GM20431 (cell line): ENCODE measurements at regions not wholly inside any gene's neighbourhood (a gene's known extent, or its start where the extent isn't known, plus 50 kb on each side); places are given as distances from the start of the nearest gene placed in this dataset.

Experiments
- in situ Hi-C: fragments of 300-500 bp; cut with MseI, MboI; formaldehyde crosslinking; loops from one replicate; pipeline ENCODE4 v1.15.0; 2020; ENCODE audit warnings: low sequenced_read_pairs; ENCODE audit not compliant: unreplicated experiment

DNA sequence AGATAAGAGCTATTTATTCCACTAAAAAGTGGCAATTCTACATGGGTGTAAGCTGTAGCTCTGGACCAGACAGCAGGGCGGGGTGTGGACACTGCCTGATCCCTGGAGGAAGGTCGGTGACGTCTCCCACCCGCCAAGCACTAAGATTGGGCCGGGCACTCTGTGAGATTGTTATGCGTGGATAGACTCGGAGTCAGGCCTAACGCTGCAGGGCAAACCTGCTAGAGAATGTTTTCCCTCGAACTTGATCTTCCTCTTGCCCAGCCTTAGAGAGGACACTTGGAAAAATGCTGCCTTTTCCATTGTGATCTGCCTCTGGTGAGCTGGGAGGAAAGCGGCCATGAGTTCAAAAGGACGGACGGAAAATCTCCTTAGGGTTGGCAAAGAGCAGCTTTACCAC lies 1273.4 kb downstream of the TBC1D22A start:
- in situ Hi-C loops = no loop called here

- in situ Hi-C loops = no loop called here
Observed at GRCh38 chr22:48031589-48031988, 1269.1 kb downstream of the TBC1D22A start.

GRCh38 chr22:48025096-48025495 lies 1262.6 kb downstream of the TBC1D22A start:
- in situ Hi-C loops = no loop called here

- in situ Hi-C loops = no loop called here
Observed at GRCh38 chr22:48021991-48022401, 1259.5 kb downstream of the TBC1D22A start.

- in situ Hi-C loops = no loop called here
Observed at GRCh38 chr22:48018346-48018745, 1255.9 kb downstream of the TBC1D22A start.

DNA sequence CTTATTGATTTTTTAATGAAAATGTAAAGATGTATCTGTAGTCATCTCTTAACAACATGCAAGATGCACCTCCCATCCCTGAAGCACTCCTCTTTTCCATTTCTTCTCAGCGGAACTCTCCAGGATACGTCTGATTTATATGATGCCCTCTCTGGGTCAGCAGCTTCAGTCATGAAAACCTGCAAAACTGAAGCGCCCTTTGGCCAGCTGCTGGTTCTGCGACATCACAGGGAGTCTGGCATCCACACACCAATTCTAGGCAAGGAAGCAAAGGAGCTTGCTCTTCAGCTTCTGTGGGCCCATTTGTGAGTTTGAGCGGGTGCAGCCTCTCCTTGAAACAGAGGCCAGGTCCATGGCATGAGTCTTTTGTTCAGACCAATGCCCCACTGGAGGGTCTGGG lies 1253.3 kb downstream of the TBC1D22A start:
- in situ Hi-C loops = no loop called here

GRCh38 chr22:48004936-48005335 lies 1242.5 kb downstream of the TBC1D22A start:
- in situ Hi-C loops = no loop called here

DNA sequence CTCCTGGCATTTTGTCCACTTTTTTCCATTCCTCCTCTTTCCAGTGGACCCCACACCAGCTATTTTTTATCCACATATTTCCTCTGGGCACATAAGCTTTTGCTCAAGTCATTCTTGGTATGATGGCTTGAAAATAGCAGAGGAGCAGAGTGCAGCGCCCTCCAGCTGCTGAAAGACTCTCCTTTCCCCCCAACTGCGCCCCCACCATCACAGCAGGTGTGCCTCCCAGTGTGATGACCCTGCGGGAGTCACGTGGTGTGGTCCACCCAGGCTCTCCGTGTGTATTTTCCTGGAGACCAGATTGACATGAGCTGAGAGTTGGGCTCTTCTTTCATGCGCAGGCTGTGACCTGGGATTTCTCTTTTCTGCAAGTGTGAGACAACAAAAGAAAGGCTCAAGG lies 1241.6 kb downstream of the TBC1D22A start:
- in situ Hi-C loops = no loop called here

DNA sequence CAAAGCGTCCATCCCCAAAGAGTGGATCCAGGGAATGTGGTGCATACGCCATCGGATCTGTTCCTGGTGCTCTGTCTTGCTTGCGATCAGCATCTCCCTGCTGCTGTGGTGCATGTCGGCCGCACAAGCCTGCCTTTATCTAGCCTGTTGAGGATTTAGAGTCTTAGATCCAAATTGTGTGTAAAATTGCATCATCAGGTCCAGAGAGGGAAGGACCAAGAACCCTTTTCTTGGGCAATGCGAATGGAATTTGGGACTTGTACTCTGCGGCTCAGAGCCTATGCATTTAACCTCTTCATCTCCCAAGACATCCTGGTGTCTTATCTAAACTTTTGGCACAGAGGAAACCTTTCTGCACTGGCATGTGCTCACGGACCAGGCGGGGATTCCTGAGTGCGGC lies 1238.7 kb downstream of the TBC1D22A start:
- in situ Hi-C loops = no loop called here

- in situ Hi-C loops = no loop called here
Observed at GRCh38 chr22:47997612-47998011, 1235.2 kb downstream of the TBC1D22A start.

- in situ Hi-C loops = no loop called here
Observed at GRCh38 chr22:47997052-47997590, 1234.7 kb downstream of the TBC1D22A start.

DNA sequence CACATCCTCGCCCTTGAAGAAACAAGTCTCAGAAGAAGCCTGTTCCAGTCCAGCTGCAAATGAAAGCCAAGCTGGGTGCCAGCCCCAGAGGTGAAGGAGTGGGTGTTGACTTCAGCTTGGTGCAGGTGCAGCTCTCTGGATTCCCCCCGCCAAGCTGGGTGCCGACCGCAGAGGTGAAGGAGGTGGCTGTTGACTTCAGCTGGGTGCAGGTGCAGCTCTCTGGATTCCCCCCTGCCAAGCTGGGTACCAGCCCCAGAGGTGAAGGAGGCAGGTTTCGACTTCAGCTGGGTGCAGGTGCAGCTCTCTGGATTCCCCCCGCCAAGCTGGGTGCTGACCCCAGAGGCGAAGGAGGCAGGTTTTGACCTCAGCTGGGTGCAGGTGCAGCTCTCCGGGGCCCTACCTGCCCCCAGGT lies 1234.0 kb downstream of the TBC1D22A start:
- in situ Hi-C loops = no loop called here

DNA sequence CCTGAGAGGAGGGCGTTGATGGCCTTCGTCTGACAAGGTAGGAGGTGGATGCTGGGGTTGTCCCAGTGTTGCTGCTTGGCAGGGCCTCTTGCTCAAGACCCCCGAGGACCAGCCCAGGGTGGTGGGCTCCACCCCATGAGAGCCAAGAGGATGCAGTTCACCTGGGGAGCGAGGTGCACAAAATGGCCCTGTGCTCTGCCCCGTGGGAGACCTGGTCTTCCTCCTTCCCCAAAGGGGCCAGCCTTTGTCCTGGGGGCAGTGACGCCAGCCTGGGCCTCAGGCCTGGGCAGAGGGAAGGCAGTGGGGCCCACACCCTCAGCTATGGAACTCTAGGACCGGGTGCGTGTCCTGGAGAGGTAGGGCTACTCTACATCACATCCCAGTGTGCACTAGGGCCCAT lies 1233.3 kb downstream of the TBC1D22A start:
- in situ Hi-C loops = no loop called here

- in situ Hi-C loops = no loop called here
Observed at GRCh38 chr22:47995264-47995627, 1232.8 kb downstream of the TBC1D22A start.

- in situ Hi-C loops = no loop called here
Observed at GRCh38 chr22:47994601-47995263, 1232.3 kb downstream of the TBC1D22A start.

- in situ Hi-C loops = no loop called here
Observed at GRCh38 chr22:47994045-47994444, 1231.6 kb downstream of the TBC1D22A start.

DNA sequence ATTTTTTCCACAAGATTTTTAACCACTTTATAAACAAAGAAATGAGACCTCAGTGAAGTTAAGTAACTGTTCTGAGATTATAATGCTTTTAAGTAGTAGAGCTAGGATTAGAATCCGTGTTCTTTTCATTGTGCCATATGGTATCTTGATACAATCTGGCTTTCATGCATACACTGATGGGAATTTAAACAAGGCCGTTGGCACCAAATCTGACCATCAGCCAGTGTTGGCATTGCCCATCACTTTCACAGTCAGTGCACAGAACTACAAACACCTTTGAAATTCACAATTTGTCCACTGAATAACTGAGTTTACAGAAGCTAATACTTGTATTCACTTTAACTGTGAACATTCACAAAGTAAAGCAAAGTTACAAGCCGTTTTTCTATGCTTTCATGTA lies 1228.0 kb downstream of the TBC1D22A start:
- in situ Hi-C loops = no loop called here

DNA sequence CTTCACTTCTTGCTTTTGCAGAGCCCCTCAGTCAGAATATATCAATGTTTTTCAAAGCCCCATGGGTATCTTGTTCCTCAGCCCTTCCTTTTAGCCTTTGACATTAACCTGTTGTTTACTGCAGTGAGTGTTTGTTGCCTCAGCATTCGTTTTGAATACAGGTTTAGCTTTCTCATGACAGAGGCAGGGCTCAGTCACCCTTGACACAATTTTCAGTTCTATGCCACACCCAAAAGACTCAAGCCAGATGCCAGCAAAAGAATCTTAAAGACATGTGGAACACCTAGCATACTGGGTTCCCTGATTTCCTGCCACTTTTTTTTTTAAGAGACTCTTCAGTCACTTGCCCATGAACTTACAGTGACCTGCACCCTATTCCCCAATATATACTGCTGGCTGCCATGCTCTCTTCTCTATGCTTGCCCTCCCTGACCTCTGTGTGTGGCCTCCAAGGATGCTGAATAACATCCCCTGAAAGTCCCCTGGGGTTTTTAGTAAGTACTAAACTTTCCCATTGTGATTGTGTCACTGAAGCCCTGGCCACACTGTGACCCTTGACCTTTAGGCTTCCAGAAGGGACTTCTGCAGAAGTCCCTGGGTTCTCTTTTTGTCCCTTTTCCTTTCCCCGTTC lies 1225.5 kb downstream of the TBC1D22A start:
- in situ Hi-C loops = no loop called here

DNA sequence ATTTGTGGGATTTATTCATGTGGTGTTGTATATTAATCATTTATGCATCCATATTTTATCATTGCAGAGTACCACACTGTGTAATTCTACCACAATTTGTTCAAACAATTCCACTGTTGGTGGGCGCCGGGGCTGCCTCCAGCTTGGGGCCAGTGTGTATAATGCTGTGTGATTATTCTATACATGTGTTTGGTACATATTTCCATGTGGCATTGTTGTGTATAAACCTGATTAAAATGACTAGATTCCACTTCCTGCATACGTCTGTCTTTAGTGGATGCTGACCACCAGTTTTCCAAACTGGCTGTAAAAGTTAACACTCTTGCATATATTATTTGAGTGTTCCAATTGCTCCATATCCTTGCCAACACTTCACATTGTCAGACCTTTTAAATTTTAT lies 1213.8 kb downstream of the TBC1D22A start:
- in situ Hi-C loops = no loop called here

DNA sequence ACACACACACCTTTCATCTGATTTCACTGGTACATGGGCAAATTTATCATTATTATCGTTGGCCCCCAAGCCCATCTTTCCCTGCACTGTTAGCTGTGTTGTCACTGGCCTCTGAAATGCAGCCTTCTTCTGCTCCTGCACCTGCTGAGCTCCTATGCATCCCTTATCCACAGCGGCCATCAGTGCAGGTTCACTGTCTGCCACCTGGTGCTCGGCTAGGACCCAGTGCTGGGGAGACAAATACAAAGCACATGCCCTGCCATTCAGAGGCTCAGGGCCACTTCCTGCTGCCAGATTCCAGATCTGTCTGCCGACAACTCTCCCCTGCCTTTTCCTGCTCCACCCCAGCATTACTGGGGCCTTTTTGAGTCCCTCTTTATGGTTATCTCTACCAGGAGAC lies 1205.4 kb downstream of the TBC1D22A start:
- in situ Hi-C loops = no loop called here

GRCh38 chr22:47966316-47966715 lies 1203.9 kb downstream of the TBC1D22A start:
- in situ Hi-C loops = no loop called here

GRCh38 chr22:47965896-47966295 lies 1203.4 kb downstream of the TBC1D22A start:
- in situ Hi-C loops = no loop called here
